A673 (cell line): ENCODE measurements at regions not wholly inside any gene's neighbourhood (a gene's known extent, or its start where the extent isn't known, plus 50 kb on each side); places are given as distances from the start of the nearest gene placed in this dataset.

Experiments used
- BruUV-seq: library from RNA; stranded (reverse); fragments of 400-500 nt; replicated peaks from 2 replicates; lab custom pipeline; 2021; lab: Mats Ljungman, UMichigan
- CTCF ChIA-PET: fragments of 300-600 bp; sonication (Branson Sonifier 250); formaldehyde crosslinking; loops from one replicate; lab custom pipeline; 2022; ENCODE audit warnings: antibody characterized with exemption; lab: Charles Lee
- POLR2A ChIA-PET: fragments of 300-600 bp; sonication (Branson Sonifier 250); formaldehyde crosslinking; loops from one replicate; lab custom pipeline; 2022; ENCODE audit warnings: antibody characterized with exemption; ENCODE audit not compliant: low non-redundant PET; lab: Charles Lee
- DNase-seq: peaks from one replicate; pipeline ENCODE4 v3.0.0-alpha.2; 2015; ENCODE audit warnings: low spot score
- H3K27ac ChIP-seq: fragments of 200-600 bp; sonication (generic); 2 replicates; pipeline ENCODE4 v1.5.1; 2016; ENCODE audit warnings: mixed run types, low read depth, mild to moderate bottlenecking, mixed read lengths, antibody characterized with exemption, low read length; ENCODE audit not compliant: poor library complexity, severe bottlenecking
- H3K27me3 ChIP-seq: fragments of 200-600 bp; sonication (generic); replicated peaks from 2 replicates; pipeline ENCODE4 v1.6.1; 2017; ENCODE audit warnings: mixed run types, low read depth, mild to moderate bottlenecking, mixed read lengths, antibody characterized with exemption, low read length; ENCODE audit not compliant: insufficient read depth, poor library complexity
- H3K36me3 ChIP-seq: fragments of 200-600 bp; sonication (generic); 2 replicates; pipeline ENCODE4 v1.6.1; 2016; ENCODE audit warnings: mixed run types, mild to moderate bottlenecking, mixed read lengths, antibody characterized with exemption, low read length; ENCODE audit not compliant: insufficient read depth, poor library complexity, severe bottlenecking
- H3K4me1 ChIP-seq: fragments of 200-600 bp; sonication (generic); 2 replicates; pipeline ENCODE4 v1.6.1; 2017; ENCODE audit warnings: mixed run types, mild to moderate bottlenecking, mixed read lengths, antibody characterized with exemption, low read length; ENCODE audit not compliant: insufficient read depth, poor library complexity, severe bottlenecking
- H3K4me3 ChIP-seq: fragments of 200-600 bp; sonication (generic); 2 replicates; pipeline ENCODE4 v1.5.1; 2016; ENCODE audit warnings: low read depth, mixed run types, mild to moderate bottlenecking, mixed read lengths, low read length; ENCODE audit not compliant: poor library complexity, severe bottlenecking
- H3K9me3 ChIP-seq: fragments of 200-600 bp; sonication (generic); 2 replicates; pipeline ENCODE4 v1.6.1; 2016; ENCODE audit warnings: mixed run types, low read depth, mild to moderate bottlenecking, mixed read lengths, antibody characterized with exemption, low read length; ENCODE audit not compliant: poor library complexity, severe bottlenecking
- CTCF ChIP-seq: fragments of 300-800, 200-600 bp; sonication (generic); conservative IDR thresholded peaks from 2 replicates; pipeline ENCODE4 v1.5.1; 2017; ENCODE audit warnings: low read depth, mild to moderate bottlenecking, antibody characterized with exemption, low read length, moderate library complexity, mixed read lengths
- EZH2 ChIP-seq: fragments of 200-600 bp; sonication (generic); IDR thresholded peaks from 2 replicates; pipeline ENCODE4 v1.6.1; 2017; ENCODE audit warnings: borderline replicate concordance, low read depth, mild to moderate bottlenecking, mixed read lengths, antibody characterized with exemption, low read length; ENCODE audit not compliant: poor library complexity, severe bottlenecking
- intact Hi-C: fragments of 100-400 bp; cut with micrococcal nuclease; formaldehyde crosslinking; loops from one replicate; pipeline ENCODE4 v1.10.0; 2022; ENCODE audit not compliant: unreplicated experiment

GRCh38 chr5:153439130-153439529 lies 51.3 kb upstream of the GRIA1 start:
- TF ChIP-seq CTCF, result no peak
- TF ChIP-seq EZH2, result no peak
- Histone ChIP-seq H3K27ac (no peak overlapping the region), H3K4me3 (no peak overlapping the region), H3K27me3 (no peaks in the 10 kb centered on the region), H3K36me3 (no peaks in the 10 kb centered on the region), H3K4me1 (no peaks in the 10 kb centered on the region), H3K9me3 (no peaks in the 10 kb centered on the region)
- intact Hi-C loops, result no loop called here
- ChIA-PET CTCF (no interaction called here), POLR2A (no interaction called here)
- no peak for DNase-seq
- BruUV-seq, result no TSS peak
